Natural killer cell treated with Interleukin-12 subunit alpha and Interleukin-12 subunit beta and Interleukin-15 and Interleukin-18, amount 100 ng/mL, for 72 hours (primary cell): ENCODE measurements at regions not wholly inside any gene's neighbourhood (a gene's known extent, or its start where the extent isn't known, plus 50 kb on each side); places are given as distances from the start of the nearest gene placed in this dataset.

ENCODE experiments used
- ATAC-seq, 2 donors: fragments of 150-1000 bp; cut with Tn5 transposase in 1 of 2; sonication (Bioruptor Pico), chemical (Tn5 transposase) in 1 of 2; 2 replicates each; pipeline ENCODE4 v1.10.0; 2021
- DNase-seq: peaks from one replicate; pipeline ENCODE4 v3.0.0; 2022; ENCODE audit warnings: low spot score
- H3K27ac Mint-ChIP-seq, 2 donors: 1 replicate in 1 of 2; 2 replicates in 1 of 2; pipeline ENCODE4 v1.8.0; 2022; ENCODE audit warnings: mixed read lengths in 2 of 2, mild to moderate bottlenecking in 1 of 2, moderate library complexity in 1 of 2
- H3K27me3 Mint-ChIP-seq, 2 donors: 1 replicate in 1 of 2; 2 replicates in 1 of 2; pipeline ENCODE4 v1.8.0; 2022; ENCODE audit warnings: mixed read lengths in 2 of 2
- H3K36me3 Mint-ChIP-seq: one replicate; pipeline ENCODE4 v1.8.0; 2022; ENCODE audit warnings: mixed read lengths
- H3K4me1 Mint-ChIP-seq, 2 donors: 1 replicate in 1 of 2; 2 replicates in 1 of 2; pipeline ENCODE4 v1.8.0; 2022; ENCODE audit warnings: low read depth in 2 of 2, mixed read lengths in 2 of 2, mild to moderate bottlenecking in 1 of 2
- H3K4me3 Mint-ChIP-seq: one replicate; pipeline ENCODE4 v1.8.0; 2022; ENCODE audit warnings: mixed read lengths
- H3K9me3 Mint-ChIP-seq: 2 replicates; pipeline ENCODE4 v1.8.0; 2022; ENCODE audit warnings: mixed read lengths

DNA sequence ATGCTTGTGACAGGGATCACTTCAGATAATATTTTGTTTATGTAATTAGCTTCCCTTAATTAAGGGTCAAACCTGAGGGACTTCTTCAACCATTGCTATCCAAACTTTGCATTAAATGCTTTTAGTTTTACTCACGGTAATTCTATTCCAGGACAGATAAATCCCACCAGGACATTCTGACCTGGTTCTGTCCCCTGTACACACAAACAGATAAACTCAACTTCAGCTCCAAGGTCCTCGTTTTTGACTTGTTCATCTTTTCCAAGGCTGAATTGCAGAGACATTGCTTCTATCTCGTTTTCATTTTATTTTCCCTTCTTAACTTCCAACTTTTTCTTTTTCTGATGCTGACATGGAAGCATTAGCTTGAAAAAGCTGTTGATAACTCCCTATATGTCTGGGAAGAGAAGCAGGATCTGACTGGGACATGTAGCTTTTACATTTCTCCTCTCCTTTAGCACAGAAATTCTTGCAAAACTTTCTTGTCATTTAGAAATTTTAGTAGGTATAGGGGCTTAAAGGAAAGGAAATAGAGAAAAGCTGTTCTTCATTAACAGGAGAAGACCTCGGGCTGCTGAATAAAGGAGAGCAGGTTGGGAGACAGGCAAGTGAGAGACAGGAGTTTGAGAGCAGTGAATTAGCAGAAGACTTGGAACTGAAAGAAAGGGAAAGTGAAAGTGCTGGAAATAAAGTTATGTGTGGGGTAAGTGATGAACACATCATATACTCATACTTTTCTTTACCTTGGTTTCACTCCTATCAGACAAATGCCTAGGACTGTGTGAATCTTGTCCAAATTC lies 231.7 kb upstream of the B3GALT2 start:
- Mint-ChIP-seq H3K4me3 (peak overlapping the region; percentile 65), H3K27ac (peak overlapping the region; percentile 5 to 61), H3K27me3 (peaks cover 0 to 3% of the 10 kb centered on the region in 2 donors), H3K9me3 (no peaks in the 10 kb centered on the region), H3K4me1 (peaks cover 19 to 25% of the 10 kb centered on the region in 2 donors), H3K36me3 (no peaks in the 10 kb centered on the region)
- ATAC-seq (peak; percentile 85 to 86), DNase-seq (no peak)

DNA sequence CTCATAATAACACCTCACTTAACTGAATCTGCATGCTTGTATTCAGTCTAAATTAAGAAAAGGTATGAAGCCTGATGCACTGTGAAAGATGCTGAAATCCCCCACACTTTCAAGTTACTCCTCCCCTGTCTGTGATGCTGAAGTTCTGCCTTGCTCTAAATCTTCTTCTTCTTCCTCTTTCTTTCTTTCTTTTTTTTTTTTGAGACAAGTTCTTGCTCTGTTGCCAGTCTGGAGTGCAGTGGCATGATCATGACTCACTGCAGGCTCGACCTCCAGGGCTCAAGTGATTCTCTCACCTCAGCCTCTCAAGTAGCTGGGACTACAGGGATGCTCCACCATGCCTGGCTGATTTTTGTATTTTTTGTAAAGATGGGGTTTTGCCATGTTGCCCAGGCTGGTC lies 231.0 kb upstream of the B3GALT2 start:
- H3K4me3 Mint-ChIP-seq: no peak overlapping the region
- no peak for ATAC-seq
- H3K9me3 Mint-ChIP-seq: no peaks in the 10 kb centered on the region
- H3K27me3 Mint-ChIP-seq: peaks cover 0 to 3% of the 10 kb centered on the region in 2 donors
- no peak overlapping the region for H3K27ac Mint-ChIP-seq
- H3K36me3 Mint-ChIP-seq: no peaks in the 10 kb centered on the region
- peaks cover 19 to 25% of the 10 kb centered on the region in 2 donors for H3K4me1 Mint-ChIP-seq
- DNase-seq: no peak

- ATAC-seq (no peak), DNase-seq (no peak)
- no peak overlapping the region for H3K4me3 Mint-ChIP-seq
- no peaks in the 10 kb centered on the region for H3K36me3 Mint-ChIP-seq
- H3K27me3 Mint-ChIP-seq: peaks cover 0 to 3% of the 10 kb centered on the region in 2 donors
- no peaks in the 10 kb centered on the region for H3K9me3 Mint-ChIP-seq
- no peak overlapping the region for H3K27ac Mint-ChIP-seq
- H3K4me1 Mint-ChIP-seq: peaks cover 25 to 29% of the 10 kb centered on the region in 2 donors
Observed at GRCh38 chr1:193416226-193417024, 230.0 kb upstream of the B3GALT2 start.

DNA sequence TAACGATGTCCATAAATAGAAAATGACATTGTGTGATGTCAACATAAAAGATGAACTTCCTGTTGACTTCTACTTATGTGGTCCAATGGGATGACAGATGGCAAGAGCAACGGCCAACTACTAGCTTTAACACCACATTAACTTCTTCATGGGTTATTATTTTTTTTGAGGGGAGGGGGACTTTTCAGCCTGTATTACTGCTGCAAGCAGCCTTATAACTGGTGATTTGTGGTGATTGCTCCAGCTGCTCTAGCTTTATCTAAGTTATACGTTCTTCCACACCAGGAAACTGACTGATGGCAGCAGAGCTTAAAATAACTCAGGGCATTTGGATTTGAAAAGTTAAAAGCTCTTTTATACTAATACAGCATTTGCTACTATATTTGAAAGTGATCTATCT lies 228.8 kb upstream of the B3GALT2 start:
- Mint-ChIP-seq H3K4me3 (no peak overlapping the region), H3K36me3 (no peaks in the 10 kb centered on the region), H3K4me1 (peaks cover 25 to 29% of the 10 kb centered on the region in 2 donors), H3K27ac (no peak overlapping the region), H3K27me3 (peaks cover 0 to 3% of the 10 kb centered on the region in 2 donors), H3K9me3 (no peaks in the 10 kb centered on the region)
- no peak for DNase-seq
- ATAC-seq: no peak

DNA sequence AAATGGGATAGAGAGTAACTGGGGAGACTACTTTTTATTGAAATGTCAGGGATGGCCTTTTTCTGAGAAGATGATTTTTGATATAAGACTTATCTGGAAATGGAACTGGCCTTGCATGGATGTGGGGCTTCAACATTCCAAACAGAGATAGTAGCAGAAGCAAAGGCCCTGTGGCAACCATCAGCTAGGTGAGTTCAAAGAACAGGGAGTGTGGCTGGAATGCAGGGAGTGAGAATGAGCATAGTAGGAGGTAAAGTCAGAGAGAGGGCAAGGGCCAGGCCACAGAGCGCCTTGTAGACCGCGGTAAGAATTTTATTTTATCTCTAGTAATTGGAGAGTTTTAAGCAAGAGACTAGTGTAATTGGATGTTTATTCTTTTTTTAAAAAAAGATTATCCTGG lies 227.0 kb upstream of the B3GALT2 start:
- ATAC-seq (no peak), DNase-seq (no peak)
- H3K27ac Mint-ChIP-seq: no peak overlapping the region
- no peaks in the 10 kb centered on the region for H3K36me3 Mint-ChIP-seq
- no peak overlapping the region for H3K4me3 Mint-ChIP-seq
- H3K9me3 Mint-ChIP-seq: no peaks in the 10 kb centered on the region
- peaks cover 0 to 3% of the 10 kb centered on the region in 2 donors for H3K27me3 Mint-ChIP-seq
- H3K4me1 Mint-ChIP-seq: peaks cover 16 to 22% of the 10 kb centered on the region in 2 donors

DNA sequence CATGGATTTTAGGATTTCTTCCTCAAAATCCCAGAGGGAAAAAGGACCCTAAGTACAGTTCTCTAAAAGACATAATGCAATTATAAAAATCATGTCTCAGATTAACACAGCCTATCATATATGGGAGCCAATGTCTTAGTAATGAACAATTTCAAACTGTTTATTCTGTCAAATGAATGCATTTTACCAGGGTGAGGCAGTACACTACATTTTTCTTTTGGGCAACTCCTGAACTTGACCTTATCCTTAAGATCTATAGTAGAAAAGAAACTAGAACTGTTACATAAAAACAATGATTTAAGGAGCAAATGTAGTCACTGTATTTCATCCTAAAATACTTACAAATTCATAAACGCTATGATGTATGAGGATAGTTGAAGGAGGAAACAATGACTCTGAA lies 226.3 kb upstream of the B3GALT2 start:
- ATAC-seq: no peak
- Mint-ChIP-seq H3K36me3 (no peaks in the 10 kb centered on the region), H3K4me3 (no peak overlapping the region), H3K27ac (no peak overlapping the region), H3K9me3 (no peaks in the 10 kb centered on the region), H3K4me1 (peaks cover 11 to 18% of the 10 kb centered on the region in 2 donors), H3K27me3 (peaks cover 0 to 3% of the 10 kb centered on the region in 2 donors)
- no peak for DNase-seq

DNA sequence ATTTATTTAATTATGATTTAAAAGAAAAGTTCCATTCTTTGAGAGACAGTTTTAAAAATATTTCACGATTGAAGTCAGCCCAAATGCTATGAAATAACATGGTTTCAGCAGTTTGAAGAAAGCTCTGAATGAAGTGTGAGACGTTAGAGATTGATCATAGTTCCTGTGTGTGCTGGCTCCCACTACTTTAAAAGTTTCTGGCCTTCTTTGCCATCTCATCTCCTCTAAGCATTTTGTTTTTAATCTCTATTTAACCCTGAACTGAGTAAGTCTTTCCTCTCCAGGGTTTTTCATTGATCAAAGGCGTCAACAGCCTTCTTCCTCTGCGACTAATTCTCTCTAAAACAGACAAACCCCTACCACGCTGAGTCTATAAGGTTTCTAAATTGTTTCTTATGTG lies 225.3 kb upstream of the B3GALT2 start:
- DNase-seq (no peak), ATAC-seq (peak in 1 of 2 donors; percentile 9)
- H3K4me3 Mint-ChIP-seq: peak overlapping the region; percentile 43
- H3K27ac Mint-ChIP-seq: peak overlapping the region; percentile 21 to 57
- H3K4me1 Mint-ChIP-seq: peaks cover 10 to 17% of the 10 kb centered on the region in 2 donors
- no peaks in the 10 kb centered on the region for H3K36me3 Mint-ChIP-seq
- H3K9me3 Mint-ChIP-seq: no peaks in the 10 kb centered on the region
- H3K27me3 Mint-ChIP-seq: peaks cover 0 to 2% of the 10 kb centered on the region in 2 donors

GRCh38 chr1:193411215-193411614 lies 224.8 kb upstream of the B3GALT2 start:
- ATAC-seq (no peak), DNase-seq (no peak)
- Mint-ChIP-seq H3K27me3 (no peaks in the 10 kb centered on the region), H3K9me3 (no peaks in the 10 kb centered on the region), H3K36me3 (no peaks in the 10 kb centered on the region), H3K4me3 (no peak overlapping the region), H3K27ac (no peak overlapping the region), H3K4me1 (peaks cover 12 to 13% of the 10 kb centered on the region in 2 donors)

- H3K4me1 Mint-ChIP-seq: peaks cover 9 to 12% of the 10 kb centered on the region in 2 donors
- H3K36me3 Mint-ChIP-seq: no peaks in the 10 kb centered on the region
- ATAC-seq (no peak), DNase-seq (no peak)
- no peak overlapping the region for H3K4me3 Mint-ChIP-seq
- no peaks in the 10 kb centered on the region for H3K9me3 Mint-ChIP-seq
- H3K27me3 Mint-ChIP-seq: no peaks in the 10 kb centered on the region
- H3K27ac Mint-ChIP-seq: no peak overlapping the region
Observed at GRCh38 chr1:193408782-193409293, 222.4 kb upstream of the B3GALT2 start.

GRCh38 chr1:193406901-193407300 lies 220.5 kb upstream of the B3GALT2 start:
- Mint-ChIP-seq H3K9me3 (no peaks in the 10 kb centered on the region), H3K27ac (no peak overlapping the region), H3K36me3 (no peaks in the 10 kb centered on the region), H3K4me3 (no peak overlapping the region), H3K4me1 (peaks cover 6 to 10% of the 10 kb centered on the region in 2 donors), H3K27me3 (no peaks in the 10 kb centered on the region)
- no peak for DNase-seq
- ATAC-seq: no peak

DNA sequence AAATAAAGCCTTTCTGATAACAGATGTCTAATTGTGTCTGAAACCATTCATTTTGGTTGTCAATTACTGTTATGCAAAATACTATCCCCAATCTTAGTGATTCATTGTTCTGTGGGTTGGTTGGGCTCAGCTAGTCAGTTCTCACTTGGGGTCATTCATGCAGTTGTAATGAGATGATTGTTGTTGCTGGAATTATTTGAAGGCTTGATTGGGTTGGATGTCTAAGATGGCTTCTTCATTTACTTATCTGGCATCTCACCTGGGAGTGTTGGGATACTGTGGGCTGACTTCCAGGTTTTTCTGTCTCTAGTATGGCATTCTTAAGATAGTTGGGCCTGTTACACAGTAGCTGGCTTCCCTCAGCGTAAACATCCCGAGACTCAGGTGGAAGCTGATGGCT lies 217.8 kb upstream of the B3GALT2 start:
- H3K4me1 Mint-ChIP-seq: peaks cover 3 to 6% of the 10 kb centered on the region in 2 donors
- ATAC-seq: no peak
- H3K27ac Mint-ChIP-seq: no peak overlapping the region
- no peak for DNase-seq
- no peaks in the 10 kb centered on the region for H3K36me3 Mint-ChIP-seq
- no peak overlapping the region for H3K4me3 Mint-ChIP-seq
- no peaks in the 10 kb centered on the region for H3K9me3 Mint-ChIP-seq
- H3K27me3 Mint-ChIP-seq: no peaks in the 10 kb centered on the region

GRCh38 chr1:193402977-193403376 lies 216.6 kb upstream of the B3GALT2 start:
- no peaks in the 10 kb centered on the region for H3K27me3 Mint-ChIP-seq
- no peak for ATAC-seq
- H3K4me3 Mint-ChIP-seq: no peak overlapping the region
- no peak overlapping the region for H3K27ac Mint-ChIP-seq
- H3K4me1 Mint-ChIP-seq: peaks cover 3 to 6% of the 10 kb centered on the region in 2 donors
- no peaks in the 10 kb centered on the region for H3K36me3 Mint-ChIP-seq
- no peaks in the 10 kb centered on the region for H3K9me3 Mint-ChIP-seq
- DNase-seq: no peak

DNA sequence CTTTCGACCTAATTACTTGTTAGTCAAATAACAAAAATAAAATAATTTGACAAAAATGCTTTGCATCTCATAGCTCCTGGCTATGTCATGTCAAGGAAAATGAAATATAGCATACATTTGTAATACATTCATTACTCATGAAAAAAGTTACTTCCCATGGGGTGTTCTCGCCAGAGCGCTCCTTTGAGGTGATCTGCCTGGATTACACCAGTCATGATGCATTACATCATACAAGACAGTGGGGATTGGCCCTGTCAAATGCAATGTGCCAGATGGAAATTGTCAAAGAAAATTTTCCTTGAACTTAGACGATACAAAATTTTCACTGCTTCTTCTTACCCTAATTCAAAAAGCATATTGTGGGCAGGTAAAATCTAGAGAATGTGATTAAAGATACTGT lies 215.6 kb upstream of the B3GALT2 start:
- peaks cover 3 to 6% of the 10 kb centered on the region in 2 donors for H3K4me1 Mint-ChIP-seq
- no peaks in the 10 kb centered on the region for H3K27me3 Mint-ChIP-seq
- DNase-seq (no peak), ATAC-seq (no peak)
- H3K36me3 Mint-ChIP-seq: no peaks in the 10 kb centered on the region
- H3K27ac Mint-ChIP-seq: no peak overlapping the region
- no peaks in the 10 kb centered on the region for H3K9me3 Mint-ChIP-seq
- no peak overlapping the region for H3K4me3 Mint-ChIP-seq

DNA sequence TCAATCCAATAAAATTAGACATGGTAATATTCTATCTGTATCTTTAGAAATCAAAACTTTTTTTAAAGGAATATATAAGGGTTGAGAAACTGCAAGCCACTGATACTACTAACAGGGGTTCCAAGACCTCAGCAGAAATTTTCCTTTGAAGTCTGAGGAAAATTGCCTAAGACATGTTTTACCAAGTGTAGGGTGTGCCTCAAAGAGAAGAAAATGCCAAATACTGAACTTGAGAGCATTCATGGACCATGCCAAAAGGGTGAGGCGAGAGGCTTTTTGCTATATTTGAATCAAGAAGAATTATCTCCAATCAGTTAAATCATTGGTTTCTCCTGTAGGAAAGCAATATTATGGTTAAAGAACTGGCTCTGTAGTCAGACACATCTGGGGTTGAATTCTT lies 207.9 kb upstream of the B3GALT2 start:
- peaks cover 0 to 3% of the 10 kb centered on the region in 2 donors for H3K4me1 Mint-ChIP-seq
- H3K4me3 Mint-ChIP-seq: no peak overlapping the region
- no peaks in the 10 kb centered on the region for H3K9me3 Mint-ChIP-seq
- DNase-seq: no peak
- no peaks in the 10 kb centered on the region for H3K36me3 Mint-ChIP-seq
- ATAC-seq: no peak
- no peak overlapping the region for H3K27ac Mint-ChIP-seq
- peaks cover 0 to 5% of the 10 kb centered on the region in 2 donors for H3K27me3 Mint-ChIP-seq
